H1 (cell line): ENCODE measurements at regions not wholly inside any gene's neighbourhood (a gene's known extent, or its start where the extent isn't known, plus 50 kb on each side); places are given as distances from the start of the nearest gene placed in this dataset.

Source experiments
- CTBP2 ChIP-seq: IDR thresholded peaks from 2 replicates; pipeline ENCODE4 v1.7.0; 2011; ENCODE audit warnings: borderline replicate concordance, mild to moderate bottlenecking, moderate library complexity, mixed read lengths, low read length; ENCODE audit not compliant: insufficient read depth, insufficient read length
- GTF2F1 ChIP-seq: IDR thresholded peaks from 2 replicates; pipeline ENCODE4 v1.6.1; 2012; ENCODE audit warnings: low read depth, low read length, improper control_type of control experiment, borderline replicate concordance
- JUN ChIP-seq: IDR thresholded peaks from 2 replicates; pipeline ENCODE4 v1.6.1; 2011; ENCODE audit warnings: low read depth, mild to moderate bottlenecking, improper control_type of control experiment, low read length
- PHF8 ChIP-seq: fragments of 200-600 bp; sonication (generic); conservative IDR thresholded peaks from 2 replicates; pipeline ENCODE4 v1.7.1; 2012; ENCODE audit warnings: low read depth, mild to moderate bottlenecking, inconsistent platforms, low read length, moderate library complexity
- POLR2A ChIP-seq, 2 experiments: IDR thresholded peaks; 1 replicate in 1 of 2; 2 replicates in 1 of 2; pipeline ENCODE4 v1.6.1; 2011; ENCODE audit warnings: low read depth in 2 of 2, low read length in 2 of 2, mild to moderate bottlenecking in 2 of 2; ENCODE audit errors: control extremely low read depth in 1 of 2
- POLR2AphosphoS5 ChIP-seq: IDR thresholded peaks from 2 replicates; pipeline ENCODE4 v1.6.1; 2011; ENCODE audit warnings: low read depth, low read length
- TBP ChIP-seq: IDR thresholded peaks from 2 replicates; pipeline ENCODE4 v1.6.1; 2011; ENCODE audit warnings: low read depth, low read length, improper control_type of control experiment
- YY1 ChIP-seq: IDR thresholded peaks from 2 replicates; pipeline ENCODE4 v1.6.1; 2011; ENCODE audit warnings: low read depth, mild to moderate bottlenecking, low read length
- TF ChIP-seq, protein P1 (sequence below): fragments of 300-600 bp; sonication (generic); IDR thresholded peaks from 2 replicates; pipeline ENCODE4 v1.7.1; 2012; ENCODE audit warnings: low read length, moderate library complexity, mild to moderate bottlenecking, inconsistent platforms; ENCODE audit not compliant: insufficient replicate concordance

DNA sequence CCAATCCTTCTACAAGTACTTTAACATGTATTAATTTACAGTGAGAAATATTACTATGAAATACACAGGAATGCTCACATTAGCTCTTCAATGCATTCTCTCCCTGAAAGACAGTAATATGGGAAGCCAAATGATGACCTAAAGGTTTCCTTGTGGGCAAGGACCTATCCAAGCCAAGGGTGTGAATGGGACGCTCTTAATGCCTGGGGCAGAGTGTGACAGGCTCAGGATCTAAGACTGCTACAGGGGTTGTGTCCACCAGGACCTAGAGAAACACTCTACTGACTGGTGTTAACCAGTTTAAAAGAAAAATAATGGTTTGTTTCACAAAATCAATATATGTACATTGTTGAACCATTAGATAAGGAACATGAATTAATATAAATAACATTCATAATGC, 158.7 kb downstream of the FGF1 start (continued):
- TF ChIP-seq, protein P1, sequence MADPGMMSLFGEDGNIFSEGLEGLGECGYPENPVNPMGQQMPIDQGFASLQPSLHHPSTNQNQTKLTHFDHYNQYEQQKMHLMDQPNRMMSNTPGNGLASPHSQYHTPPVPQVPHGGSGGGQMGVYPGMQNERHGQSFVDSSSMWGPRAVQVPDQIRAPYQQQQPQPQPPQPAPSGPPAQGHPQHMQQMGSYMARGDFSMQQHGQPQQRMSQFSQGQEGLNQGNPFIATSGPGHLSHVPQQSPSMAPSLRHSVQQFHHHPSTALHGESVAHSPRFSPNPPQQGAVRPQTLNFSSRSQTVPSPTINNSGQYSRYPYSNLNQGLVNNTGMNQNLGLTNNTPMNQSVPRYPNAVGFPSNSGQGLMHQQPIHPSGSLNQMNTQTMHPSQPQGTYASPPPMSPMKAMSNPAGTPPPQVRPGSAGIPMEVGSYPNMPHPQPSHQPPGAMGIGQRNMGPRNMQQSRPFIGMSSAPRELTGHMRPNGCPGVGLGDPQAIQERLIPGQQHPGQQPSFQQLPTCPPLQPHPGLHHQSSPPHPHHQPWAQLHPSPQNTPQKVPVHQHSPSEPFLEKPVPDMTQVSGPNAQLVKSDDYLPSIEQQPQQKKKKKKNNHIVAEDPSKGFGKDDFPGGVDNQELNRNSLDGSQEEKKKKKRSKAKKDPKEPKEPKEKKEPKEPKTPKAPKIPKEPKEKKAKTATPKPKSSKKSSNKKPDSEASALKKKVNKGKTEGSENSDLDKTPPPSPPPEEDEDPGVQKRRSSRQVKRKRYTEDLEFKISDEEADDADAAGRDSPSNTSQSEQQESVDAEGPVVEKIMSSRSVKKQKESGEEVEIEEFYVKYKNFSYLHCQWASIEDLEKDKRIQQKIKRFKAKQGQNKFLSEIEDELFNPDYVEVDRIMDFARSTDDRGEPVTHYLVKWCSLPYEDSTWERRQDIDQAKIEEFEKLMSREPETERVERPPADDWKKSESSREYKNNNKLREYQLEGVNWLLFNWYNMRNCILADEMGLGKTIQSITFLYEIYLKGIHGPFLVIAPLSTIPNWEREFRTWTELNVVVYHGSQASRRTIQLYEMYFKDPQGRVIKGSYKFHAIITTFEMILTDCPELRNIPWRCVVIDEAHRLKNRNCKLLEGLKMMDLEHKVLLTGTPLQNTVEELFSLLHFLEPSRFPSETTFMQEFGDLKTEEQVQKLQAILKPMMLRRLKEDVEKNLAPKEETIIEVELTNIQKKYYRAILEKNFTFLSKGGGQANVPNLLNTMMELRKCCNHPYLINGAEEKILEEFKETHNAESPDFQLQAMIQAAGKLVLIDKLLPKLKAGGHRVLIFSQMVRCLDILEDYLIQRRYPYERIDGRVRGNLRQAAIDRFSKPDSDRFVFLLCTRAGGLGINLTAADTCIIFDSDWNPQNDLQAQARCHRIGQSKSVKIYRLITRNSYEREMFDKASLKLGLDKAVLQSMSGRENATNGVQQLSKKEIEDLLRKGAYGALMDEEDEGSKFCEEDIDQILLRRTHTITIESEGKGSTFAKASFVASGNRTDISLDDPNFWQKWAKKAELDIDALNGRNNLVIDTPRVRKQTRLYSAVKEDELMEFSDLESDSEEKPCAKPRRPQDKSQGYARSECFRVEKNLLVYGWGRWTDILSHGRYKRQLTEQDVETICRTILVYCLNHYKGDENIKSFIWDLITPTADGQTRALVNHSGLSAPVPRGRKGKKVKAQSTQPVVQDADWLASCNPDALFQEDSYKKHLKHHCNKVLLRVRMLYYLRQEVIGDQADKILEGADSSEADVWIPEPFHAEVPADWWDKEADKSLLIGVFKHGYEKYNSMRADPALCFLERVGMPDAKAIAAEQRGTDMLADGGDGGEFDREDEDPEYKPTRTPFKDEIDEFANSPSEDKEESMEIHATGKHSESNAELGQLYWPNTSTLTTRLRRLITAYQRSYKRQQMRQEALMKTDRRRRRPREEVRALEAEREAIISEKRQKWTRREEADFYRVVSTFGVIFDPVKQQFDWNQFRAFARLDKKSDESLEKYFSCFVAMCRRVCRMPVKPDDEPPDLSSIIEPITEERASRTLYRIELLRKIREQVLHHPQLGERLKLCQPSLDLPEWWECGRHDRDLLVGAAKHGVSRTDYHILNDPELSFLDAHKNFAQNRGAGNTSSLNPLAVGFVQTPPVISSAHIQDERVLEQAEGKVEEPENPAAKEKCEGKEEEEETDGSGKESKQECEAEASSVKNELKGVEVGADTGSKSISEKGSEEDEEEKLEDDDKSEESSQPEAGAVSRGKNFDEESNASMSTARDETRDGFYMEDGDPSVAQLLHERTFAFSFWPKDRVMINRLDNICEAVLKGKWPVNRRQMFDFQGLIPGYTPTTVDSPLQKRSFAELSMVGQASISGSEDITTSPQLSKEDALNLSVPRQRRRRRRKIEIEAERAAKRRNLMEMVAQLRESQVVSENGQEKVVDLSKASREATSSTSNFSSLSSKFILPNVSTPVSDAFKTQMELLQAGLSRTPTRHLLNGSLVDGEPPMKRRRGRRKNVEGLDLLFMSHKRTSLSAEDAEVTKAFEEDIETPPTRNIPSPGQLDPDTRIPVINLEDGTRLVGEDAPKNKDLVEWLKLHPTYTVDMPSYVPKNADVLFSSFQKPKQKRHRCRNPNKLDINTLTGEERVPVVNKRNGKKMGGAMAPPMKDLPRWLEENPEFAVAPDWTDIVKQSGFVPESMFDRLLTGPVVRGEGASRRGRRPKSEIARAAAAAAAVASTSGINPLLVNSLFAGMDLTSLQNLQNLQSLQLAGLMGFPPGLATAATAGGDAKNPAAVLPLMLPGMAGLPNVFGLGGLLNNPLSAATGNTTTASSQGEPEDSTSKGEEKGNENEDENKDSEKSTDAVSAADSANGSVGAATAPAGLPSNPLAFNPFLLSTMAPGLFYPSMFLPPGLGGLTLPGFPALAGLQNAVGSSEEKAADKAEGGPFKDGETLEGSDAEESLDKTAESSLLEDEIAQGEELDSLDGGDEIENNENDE = no peak
- TF ChIP-seq PHF8 (no peak), JUN (no peak), POLR2A (IDR thresholded peaks at IDR 0.05; ENCODE audit: control extremely low read depth in 1 of 2, low read depth in 2 of 2, low read length in 2 of 2) (no peak), YY1 (no peak), GTF2F1 (no peak), POLR2AphosphoS5 (no peak), CTBP2 (no peak), TBP (no peak)
- TF ChIP-seq, all 59 proteins: peak for 0
